ENCODE measurements at regions not wholly inside any gene's neighbourhood (a gene's known extent, or its start where the extent isn't known, plus 50 kb on each side); places are given as distances from the start of the nearest gene placed in this dataset.
"Not testable (repeated sequence)": the region's sequence is repeated elsewhere in the genome, so short reads cannot be mapped to it uniquely, and the experiment has no call there.

- TF ChIP-seq EZH2 (IDR thresholded peaks at IDR 0.05; ENCODE audit: borderline replicate concordance, low read length): no peak
- no peak for TF ChIP-seq CTCF (IDR thresholded peaks at IDR 0.05; ENCODE audit: low read length)
- Histone ChIP-seq H3K36me3 (ENCODE audit: insufficient read depth, low read length) (no peaks in the 10 kb centered on the region), H3K79me2 (ENCODE audit: insufficient read depth, low read length) (no peaks in the 10 kb centered on the region), H4K20me1 (ENCODE audit: insufficient read depth, low read length) (no peaks in the 10 kb centered on the region), H3K9me2 (ENCODE audit: low read depth, low read length) (no peaks in the 10 kb centered on the region), H3K9ac (ENCODE audit: low read length) (no peak overlapping the region), H3K4me2 (ENCODE audit: low read length) (no peak overlapping the region), H3K27me3 (ENCODE audit: insufficient read depth, low read length) (no peaks in the 10 kb centered on the region), H3K9me3 (ENCODE audit: low read length) (no peaks in the 10 kb centered on the region), H3K4me3 (ENCODE audit: low read depth, low read length, poor library complexity, severe bottlenecking) (no peak overlapping the region), H3K27ac (ENCODE audit: low read depth, low read length, poor library complexity, severe bottlenecking) (no peak overlapping the region), H2AFZ (ENCODE audit: low read length) (no peak overlapping the region), H3K4me1 (ENCODE audit: insufficient read depth, low read length, severe bottlenecking) (no peaks in the 10 kb centered on the region), H3F3A (ENCODE audit: insufficient read depth, low read length) (no peaks in the 10 kb centered on the region)
Observed at GRCh38 chr3:98702166-98702565, 61.0 kb upstream of the ST3GAL6 start.

GRCh38 chr3:98705212-98705611 lies 57.9 kb upstream of the ST3GAL6 start:
- no peaks in the 10 kb centered on the region for H3F3A ChIP-seq (ENCODE audit: insufficient read depth, low read length)
- no peak overlapping the region for H2AFZ ChIP-seq (ENCODE audit: low read length)
- no peak for TF ChIP-seq EZH2 (IDR thresholded peaks at IDR 0.05; ENCODE audit: borderline replicate concordance, low read length)
- TF ChIP-seq CTCF (IDR thresholded peaks at IDR 0.05; ENCODE audit: low read length): no peak
- H4K20me1 ChIP-seq (ENCODE audit: insufficient read depth, low read length): no peaks in the 10 kb centered on the region
- no peaks in the 10 kb centered on the region for H3K36me3 ChIP-seq (ENCODE audit: insufficient read depth, low read length)
- H3K4me1 ChIP-seq (ENCODE audit: insufficient read depth, low read length, severe bottlenecking): no peaks in the 10 kb centered on the region
- no peak overlapping the region for H3K27ac ChIP-seq (ENCODE audit: low read depth, low read length, poor library complexity, severe bottlenecking)
- H3K9ac ChIP-seq (ENCODE audit: low read length): no peak overlapping the region
- no peaks in the 10 kb centered on the region for H3K27me3 ChIP-seq (ENCODE audit: insufficient read depth, low read length)
- no peaks in the 10 kb centered on the region for H3K79me2 ChIP-seq (ENCODE audit: insufficient read depth, low read length)
- H3K4me3 ChIP-seq (ENCODE audit: low read depth, low read length, poor library complexity, severe bottlenecking): no peak overlapping the region
- H3K4me2 ChIP-seq (ENCODE audit: low read length): no peak overlapping the region
- no peaks in the 10 kb centered on the region for H3K9me3 ChIP-seq (ENCODE audit: low read length)
- H3K9me2 ChIP-seq (ENCODE audit: low read depth, low read length): no peaks in the 10 kb centered on the region

- H3K9me3 ChIP-seq (ENCODE audit: low read length): no peaks in the 10 kb centered on the region
- no peaks in the 10 kb centered on the region for H3K27me3 ChIP-seq (ENCODE audit: insufficient read depth, low read length)
- TF ChIP-seq EZH2 (IDR thresholded peaks at IDR 0.05; ENCODE audit: borderline replicate concordance, low read length): no peak
- no peak for TF ChIP-seq CTCF (IDR thresholded peaks at IDR 0.05; ENCODE audit: low read length)
- no peaks in the 10 kb centered on the region for H4K20me1 ChIP-seq (ENCODE audit: insufficient read depth, low read length)
- H3K9ac ChIP-seq (ENCODE audit: low read length): no peak overlapping the region
- no peaks in the 10 kb centered on the region for H3F3A ChIP-seq (ENCODE audit: insufficient read depth, low read length)
- no peaks in the 10 kb centered on the region for H3K36me3 ChIP-seq (ENCODE audit: insufficient read depth, low read length)
- no peak overlapping the region for H2AFZ ChIP-seq (ENCODE audit: low read length)
- no peaks in the 10 kb centered on the region for H3K4me1 ChIP-seq (ENCODE audit: insufficient read depth, low read length, severe bottlenecking)
- H3K4me3 ChIP-seq (ENCODE audit: low read depth, low read length, poor library complexity, severe bottlenecking): no peak overlapping the region
- no peak overlapping the region for H3K4me2 ChIP-seq (ENCODE audit: low read length)
- H3K79me2 ChIP-seq (ENCODE audit: insufficient read depth, low read length): no peaks in the 10 kb centered on the region
- H3K27ac ChIP-seq (ENCODE audit: low read depth, low read length, poor library complexity, severe bottlenecking): no peak overlapping the region
- H3K9me2 ChIP-seq (ENCODE audit: low read depth, low read length): no peaks in the 10 kb centered on the region
Observed at GRCh38 chr3:98705694-98706093, 57.4 kb upstream of the ST3GAL6 start.

- not testable (repeated sequence) for H4K20me1 ChIP-seq (ENCODE audit: insufficient read depth, low read length); H3K4me1 ChIP-seq (ENCODE audit: insufficient read depth, low read length, severe bottlenecking); H3K79me2 ChIP-seq (ENCODE audit: insufficient read depth, low read length); H3K27me3 ChIP-seq (ENCODE audit: insufficient read depth, low read length); H3K27ac ChIP-seq (ENCODE audit: low read depth, low read length, poor library complexity, severe bottlenecking); H3F3A ChIP-seq (ENCODE audit: insufficient read depth, low read length); H3K4me2 ChIP-seq (ENCODE audit: low read length); H3K4me3 ChIP-seq (ENCODE audit: low read depth, low read length, poor library complexity, severe bottlenecking); H3K36me3 ChIP-seq (ENCODE audit: insufficient read depth, low read length); H3K9me2 ChIP-seq (ENCODE audit: low read depth, low read length); H3K9me3 ChIP-seq (ENCODE audit: low read length); H3K9ac ChIP-seq (ENCODE audit: low read length); H2AFZ ChIP-seq (ENCODE audit: low read length)
Observed at GRCh38 chr3:98708681-98709080, 54.5 kb upstream of the ST3GAL6 start.
